H1 (cell line): ENCODE measurements at regions not wholly inside any gene's neighbourhood (a gene's known extent, or its start where the extent isn't known, plus 50 kb on each side); places are given as distances from the start of the nearest gene placed in this dataset.

ENCODE experiments used
- BCL11A ChIP-seq, 2 experiments: IDR thresholded peaks; one replicate each; pipeline ENCODE4 v1.6.1; 2011; ENCODE audit warnings: low read depth in 2 of 2, low read length in 2 of 2, mild to moderate bottlenecking in 2 of 2
- CBX8 ChIP-seq: fragments of 300-800, 300-1000 bp; sonication (generic); IDR thresholded peaks from 2 replicates; pipeline ENCODE4 v1.7.1; 2016; ENCODE audit warnings: low read depth, low read length, borderline replicate concordance
- EGR1 ChIP-seq: IDR thresholded peaks from 2 replicates; pipeline ENCODE4 v1.6.1; 2011; ENCODE audit warnings: low read depth, low read length, borderline replicate concordance
- EP300 ChIP-seq, 2 experiments: IDR thresholded peaks; 1 replicate in 1 of 2; 2 replicates in 1 of 2; pipeline ENCODE4 v1.6.1; 2011 to 2012; ENCODE audit warnings: low read depth in 2 of 2, low read length in 2 of 2, mild to moderate bottlenecking in 2 of 2, borderline replicate concordance in 1 of 2, inconsistent platforms in 1 of 2, moderate library complexity in 1 of 2
- HDAC6 ChIP-seq: IDR thresholded peaks from one replicate; pipeline ENCODE4 v1.7.1; 2012; ENCODE audit warnings: low read depth, mild to moderate bottlenecking, inconsistent platforms, low read length, moderate library complexity
- KDM4A ChIP-seq: IDR thresholded peaks from one replicate; pipeline ENCODE4 v1.7.1; 2012; ENCODE audit warnings: low read depth, mild to moderate bottlenecking, moderate library complexity, low read length, inconsistent platforms; ENCODE audit not compliant: severe bottlenecking
- SP1 ChIP-seq: IDR thresholded peaks from 2 replicates; pipeline ENCODE4 v1.6.1; 2011; ENCODE audit warnings: low read depth, low read length
- TF ChIP-seq, protein P1 (sequence below): fragments of 300-600 bp; sonication (generic); IDR thresholded peaks from 2 replicates; pipeline ENCODE4 v1.7.1; 2012; ENCODE audit warnings: low read length, moderate library complexity, mild to moderate bottlenecking, inconsistent platforms; ENCODE audit not compliant: insufficient replicate concordance
- TF ChIP-seq, protein P2 (sequence below): IDR thresholded peaks from 2 replicates; pipeline ENCODE4 v1.6.1; 2012; ENCODE audit warnings: low read length, inconsistent platforms

DNA sequence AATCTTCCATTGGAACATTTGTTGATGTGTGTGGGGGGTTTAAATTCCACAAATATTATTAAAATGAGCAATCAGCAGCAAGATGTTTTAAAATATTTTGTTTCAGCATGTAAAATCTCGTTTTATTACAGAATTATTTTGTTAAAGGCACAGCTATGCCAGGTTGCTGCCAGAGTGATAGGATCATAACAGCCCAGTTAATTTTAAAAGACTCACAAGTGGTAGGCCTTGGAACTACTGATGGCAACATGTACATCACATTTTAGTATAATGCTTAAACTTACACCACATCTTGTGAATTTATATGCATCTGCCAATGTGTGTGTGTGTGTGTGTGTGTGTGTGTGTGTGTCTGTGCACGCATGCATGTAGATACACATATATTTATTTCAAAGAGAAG, 97.8 kb upstream of the SPRY1 start (continued):
- TF ChIP-seq, protein P1, sequence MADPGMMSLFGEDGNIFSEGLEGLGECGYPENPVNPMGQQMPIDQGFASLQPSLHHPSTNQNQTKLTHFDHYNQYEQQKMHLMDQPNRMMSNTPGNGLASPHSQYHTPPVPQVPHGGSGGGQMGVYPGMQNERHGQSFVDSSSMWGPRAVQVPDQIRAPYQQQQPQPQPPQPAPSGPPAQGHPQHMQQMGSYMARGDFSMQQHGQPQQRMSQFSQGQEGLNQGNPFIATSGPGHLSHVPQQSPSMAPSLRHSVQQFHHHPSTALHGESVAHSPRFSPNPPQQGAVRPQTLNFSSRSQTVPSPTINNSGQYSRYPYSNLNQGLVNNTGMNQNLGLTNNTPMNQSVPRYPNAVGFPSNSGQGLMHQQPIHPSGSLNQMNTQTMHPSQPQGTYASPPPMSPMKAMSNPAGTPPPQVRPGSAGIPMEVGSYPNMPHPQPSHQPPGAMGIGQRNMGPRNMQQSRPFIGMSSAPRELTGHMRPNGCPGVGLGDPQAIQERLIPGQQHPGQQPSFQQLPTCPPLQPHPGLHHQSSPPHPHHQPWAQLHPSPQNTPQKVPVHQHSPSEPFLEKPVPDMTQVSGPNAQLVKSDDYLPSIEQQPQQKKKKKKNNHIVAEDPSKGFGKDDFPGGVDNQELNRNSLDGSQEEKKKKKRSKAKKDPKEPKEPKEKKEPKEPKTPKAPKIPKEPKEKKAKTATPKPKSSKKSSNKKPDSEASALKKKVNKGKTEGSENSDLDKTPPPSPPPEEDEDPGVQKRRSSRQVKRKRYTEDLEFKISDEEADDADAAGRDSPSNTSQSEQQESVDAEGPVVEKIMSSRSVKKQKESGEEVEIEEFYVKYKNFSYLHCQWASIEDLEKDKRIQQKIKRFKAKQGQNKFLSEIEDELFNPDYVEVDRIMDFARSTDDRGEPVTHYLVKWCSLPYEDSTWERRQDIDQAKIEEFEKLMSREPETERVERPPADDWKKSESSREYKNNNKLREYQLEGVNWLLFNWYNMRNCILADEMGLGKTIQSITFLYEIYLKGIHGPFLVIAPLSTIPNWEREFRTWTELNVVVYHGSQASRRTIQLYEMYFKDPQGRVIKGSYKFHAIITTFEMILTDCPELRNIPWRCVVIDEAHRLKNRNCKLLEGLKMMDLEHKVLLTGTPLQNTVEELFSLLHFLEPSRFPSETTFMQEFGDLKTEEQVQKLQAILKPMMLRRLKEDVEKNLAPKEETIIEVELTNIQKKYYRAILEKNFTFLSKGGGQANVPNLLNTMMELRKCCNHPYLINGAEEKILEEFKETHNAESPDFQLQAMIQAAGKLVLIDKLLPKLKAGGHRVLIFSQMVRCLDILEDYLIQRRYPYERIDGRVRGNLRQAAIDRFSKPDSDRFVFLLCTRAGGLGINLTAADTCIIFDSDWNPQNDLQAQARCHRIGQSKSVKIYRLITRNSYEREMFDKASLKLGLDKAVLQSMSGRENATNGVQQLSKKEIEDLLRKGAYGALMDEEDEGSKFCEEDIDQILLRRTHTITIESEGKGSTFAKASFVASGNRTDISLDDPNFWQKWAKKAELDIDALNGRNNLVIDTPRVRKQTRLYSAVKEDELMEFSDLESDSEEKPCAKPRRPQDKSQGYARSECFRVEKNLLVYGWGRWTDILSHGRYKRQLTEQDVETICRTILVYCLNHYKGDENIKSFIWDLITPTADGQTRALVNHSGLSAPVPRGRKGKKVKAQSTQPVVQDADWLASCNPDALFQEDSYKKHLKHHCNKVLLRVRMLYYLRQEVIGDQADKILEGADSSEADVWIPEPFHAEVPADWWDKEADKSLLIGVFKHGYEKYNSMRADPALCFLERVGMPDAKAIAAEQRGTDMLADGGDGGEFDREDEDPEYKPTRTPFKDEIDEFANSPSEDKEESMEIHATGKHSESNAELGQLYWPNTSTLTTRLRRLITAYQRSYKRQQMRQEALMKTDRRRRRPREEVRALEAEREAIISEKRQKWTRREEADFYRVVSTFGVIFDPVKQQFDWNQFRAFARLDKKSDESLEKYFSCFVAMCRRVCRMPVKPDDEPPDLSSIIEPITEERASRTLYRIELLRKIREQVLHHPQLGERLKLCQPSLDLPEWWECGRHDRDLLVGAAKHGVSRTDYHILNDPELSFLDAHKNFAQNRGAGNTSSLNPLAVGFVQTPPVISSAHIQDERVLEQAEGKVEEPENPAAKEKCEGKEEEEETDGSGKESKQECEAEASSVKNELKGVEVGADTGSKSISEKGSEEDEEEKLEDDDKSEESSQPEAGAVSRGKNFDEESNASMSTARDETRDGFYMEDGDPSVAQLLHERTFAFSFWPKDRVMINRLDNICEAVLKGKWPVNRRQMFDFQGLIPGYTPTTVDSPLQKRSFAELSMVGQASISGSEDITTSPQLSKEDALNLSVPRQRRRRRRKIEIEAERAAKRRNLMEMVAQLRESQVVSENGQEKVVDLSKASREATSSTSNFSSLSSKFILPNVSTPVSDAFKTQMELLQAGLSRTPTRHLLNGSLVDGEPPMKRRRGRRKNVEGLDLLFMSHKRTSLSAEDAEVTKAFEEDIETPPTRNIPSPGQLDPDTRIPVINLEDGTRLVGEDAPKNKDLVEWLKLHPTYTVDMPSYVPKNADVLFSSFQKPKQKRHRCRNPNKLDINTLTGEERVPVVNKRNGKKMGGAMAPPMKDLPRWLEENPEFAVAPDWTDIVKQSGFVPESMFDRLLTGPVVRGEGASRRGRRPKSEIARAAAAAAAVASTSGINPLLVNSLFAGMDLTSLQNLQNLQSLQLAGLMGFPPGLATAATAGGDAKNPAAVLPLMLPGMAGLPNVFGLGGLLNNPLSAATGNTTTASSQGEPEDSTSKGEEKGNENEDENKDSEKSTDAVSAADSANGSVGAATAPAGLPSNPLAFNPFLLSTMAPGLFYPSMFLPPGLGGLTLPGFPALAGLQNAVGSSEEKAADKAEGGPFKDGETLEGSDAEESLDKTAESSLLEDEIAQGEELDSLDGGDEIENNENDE: no peak
- TF ChIP-seq EGR1: no peak
- TF ChIP-seq KDM4A: no peak
- TF ChIP-seq, protein P2, sequence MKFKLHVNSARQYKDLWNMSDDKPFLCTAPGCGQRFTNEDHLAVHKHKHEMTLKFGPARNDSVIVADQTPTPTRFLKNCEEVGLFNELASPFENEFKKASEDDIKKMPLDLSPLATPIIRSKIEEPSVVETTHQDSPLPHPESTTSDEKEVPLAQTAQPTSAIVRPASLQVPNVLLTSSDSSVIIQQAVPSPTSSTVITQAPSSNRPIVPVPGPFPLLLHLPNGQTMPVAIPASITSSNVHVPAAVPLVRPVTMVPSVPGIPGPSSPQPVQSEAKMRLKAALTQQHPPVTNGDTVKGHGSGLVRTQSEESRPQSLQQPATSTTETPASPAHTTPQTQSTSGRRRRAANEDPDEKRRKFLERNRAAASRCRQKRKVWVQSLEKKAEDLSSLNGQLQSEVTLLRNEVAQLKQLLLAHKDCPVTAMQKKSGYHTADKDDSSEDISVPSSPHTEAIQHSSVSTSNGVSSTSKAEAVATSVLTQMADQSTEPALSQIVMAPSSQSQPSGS: no peak
- TF ChIP-seq HDAC6: no peak
- TF ChIP-seq BCL11A (IDR thresholded peaks at IDR 0.05; ENCODE audit: low read depth in 2 of 2, low read length in 2 of 2): no peak
- no peak for TF ChIP-seq SP1
- TF ChIP-seq CBX8: no peak
- TF ChIP-seq EP300 (IDR thresholded peaks at IDR 0.05; ENCODE audit: borderline replicate concordance in 1 of 2, low read depth in 2 of 2, low read length in 2 of 2): no peak
- TF ChIP-seq, all 59 proteins: peak for 0
